ENCODE measurements at regions not wholly inside any gene's neighbourhood (a gene's known extent, or its start where the extent isn't known, plus 50 kb on each side); places are given as distances from the start of the nearest gene placed in this dataset.

- no peak for TF ChIP-seq AFF4 (CRISPR knock-in tag; IDR thresholded peaks at IDR 0.05)
- TF ChIP-seq HIVEP1 (CRISPR knock-in tag; IDR thresholded peaks at IDR 0.05): no peak
- TF ChIP-seq ZNF710 (CRISPR knock-in tag; IDR thresholded peaks at IDR 0.05; ENCODE audit: borderline replicate concordance): no peak
- TF ChIP-seq GFI1 (CRISPR knock-in tag; IDR thresholded peaks at IDR 0.05; ENCODE audit: borderline replicate concordance): no peak
- no peak for TF ChIP-seq RBFOX2 (IDR thresholded peaks at IDR 0.05; ENCODE audit: low read depth, low read length)
- TF ChIP-seq IRF1 (CRISPR knock-in tag; IDR thresholded peaks at IDR 0.05; ENCODE audit: low read depth): no peak
- TF ChIP-seq ZMYM2 (CRISPR knock-in tag; IDR thresholded peaks at IDR 0.05): no peak
- no peak for TF ChIP-seq NR3C1 (CRISPR knock-in tag; IDR thresholded peaks at IDR 0.05)
- TF ChIP-seq USF2 (IDR thresholded peaks at IDR 0.05; ENCODE audit: low read depth, low read length): no peak
- TF ChIP-seq USF2 (CRISPR knock-in tag; IDR thresholded peaks at IDR 0.05; ENCODE audit: borderline replicate concordance): no peak
- no peak for TF ChIP-seq CCDC6 (CRISPR knock-in tag; IDR thresholded peaks at IDR 0.05)
- TF ChIP-seq HNF4G (IDR thresholded peaks at IDR 0.05; ENCODE audit: borderline replicate concordance, low read depth, low read length): peak; percentile 61
- peak; percentile 53; the same call in 1 of the 2 replicates for TF ChIP-seq HNF4G (CRISPR knock-in tag; IDR thresholded peaks at IDR 0.05; ENCODE audit: borderline replicate concordance, low read depth)
- no peak for TF ChIP-seq PRMT3 (CRISPR knock-in tag; IDR thresholded peaks at IDR 0.05; ENCODE audit: borderline replicate concordance, low read depth)
- TF ChIP-seq BCL6 (CRISPR knock-in tag; IDR thresholded peaks at IDR 0.05): 0 out of 2 replicates have a peak, but pooled peaks have one; percentile 7
- no peak for TF ChIP-seq TMF1 (CRISPR knock-in tag; IDR thresholded peaks at IDR 0.05; ENCODE audit: low read depth)
- no peak for TF ChIP-seq MED13 (CRISPR knock-in tag; IDR thresholded peaks at IDR 0.05)
- TF ChIP-seq CEBPG (CRISPR knock-in tag; IDR thresholded peaks at IDR 0.05): peak; percentile 89
- TF ChIP-seq ARID3A (IDR thresholded peaks at IDR 0.05; ENCODE audit: low read depth, low read length): 0 out of 2 replicates have a peak, but pooled peaks have one; percentile 44
Observed at GRCh38 chr14:51575349-51576116, 76.2 kb upstream of the FRMD6 start (continued).

Measured in HepG2 (cell line).